ENCODE measurements at regions not wholly inside any gene's neighbourhood (a gene's known extent, or its start where the extent isn't known, plus 50 kb on each side); places are given as distances from the start of the nearest gene placed in this dataset.

GRCh38 chr2:71857636-71858035, 290.0 kb downstream of the CYP26B1 start:
- no peak for DNase-seq (ENCODE audit: low read depth)
- TF ChIP-seq CTCF (conservative IDR thresholded peaks at IDR 0.05; ENCODE audit: low read depth, low read length) = no peak
- no peak overlapping the region for H3K4me3 ChIP-seq (ENCODE audit: low read length)

GRCh38 chr2:71856773-71857525, 290.7 kb downstream of the CYP26B1 start:
- H3K4me3 ChIP-seq (ENCODE audit: low read length) = no peak overlapping the region
- no peak for DNase-seq (ENCODE audit: low read depth)
- TF ChIP-seq CTCF (conservative IDR thresholded peaks at IDR 0.05; ENCODE audit: low read depth, low read length) = no peak

- no peak for TF ChIP-seq CTCF (conservative IDR thresholded peaks at IDR 0.05; ENCODE audit: low read depth, low read length)
- DNase-seq (ENCODE audit: low read depth) = no peak
- no peak overlapping the region for H3K4me3 ChIP-seq (ENCODE audit: low read length)
Observed at GRCh38 chr2:71853858-71854257, 293.8 kb downstream of the CYP26B1 start.

GRCh38 chr2:71852141-71852711, 295.4 kb downstream of the CYP26B1 start:
- no peak overlapping the region for H3K4me3 ChIP-seq (ENCODE audit: low read length)
- DNase-seq (ENCODE audit: low read depth) = no peak
- TF ChIP-seq CTCF (conservative IDR thresholded peaks at IDR 0.05; ENCODE audit: low read depth, low read length) = no peak

- no peak for DNase-seq (ENCODE audit: low read depth)
- TF ChIP-seq CTCF (conservative IDR thresholded peaks at IDR 0.05; ENCODE audit: low read depth, low read length) = no peak
- no peak overlapping the region for H3K4me3 ChIP-seq (ENCODE audit: low read length)
Observed at GRCh38 chr2:71851094-71851750, 296.4 kb downstream of the CYP26B1 start.

- DNase-seq (ENCODE audit: low read depth) = no peak
- no peak overlapping the region for H3K4me3 ChIP-seq (ENCODE audit: low read length)
- no peak for TF ChIP-seq CTCF (conservative IDR thresholded peaks at IDR 0.05; ENCODE audit: low read depth, low read length)
Observed at GRCh38 chr2:71850306-71850801, 297.3 kb downstream of the CYP26B1 start.

All from retinal pigment epithelial cell (primary cell).